Neural cell (in vitro differentiated cells): ENCODE measurements at regions not wholly inside any gene's neighbourhood (a gene's known extent, or its start where the extent isn't known, plus 50 kb on each side); places are given as distances from the start of the nearest gene placed in this dataset.

Experiments
- H2AFZ ChIP-seq: fragments of 200-600, 300-800 bp; sonication (generic), shearing (Covaris generic); 2 replicates; pipeline ENCODE4 v1.6.0; 2014; ENCODE audit warnings: low read depth, mild to moderate bottlenecking, antibody characterized with exemption, low read length, moderate library complexity
- H3F3A ChIP-seq: fragments of 200-600 bp; shearing (Covaris generic); 2 replicates; pipeline ENCODE4 v1.6.1; 2016; ENCODE audit warnings: mild to moderate bottlenecking, moderate library complexity, mixed read lengths, antibody characterized with exemption, low read length; ENCODE audit not compliant: insufficient read depth, poor library complexity, severe bottlenecking
- H3K27ac ChIP-seq: fragments of 200-600, 300-800 bp; sonication (generic), shearing (Covaris generic); 2 replicates; pipeline ENCODE4 v1.5.1; 2014; ENCODE audit warnings: mild to moderate bottlenecking, low read length, moderate library complexity
- H3K27me3 ChIP-seq: fragments of 300-800, 200-600 bp; sonication (generic), shearing (Covaris generic); 2 replicates; pipeline ENCODE4 v1.6.0; 2014; ENCODE audit warnings: mild to moderate bottlenecking, low read depth, low read length, moderate library complexity; ENCODE audit not compliant: insufficient read depth
- H3K36me3 ChIP-seq: fragments of 300-800, 200-600 bp; sonication (generic), shearing (Covaris generic); 2 replicates; pipeline ENCODE4 v1.5.1; 2014; ENCODE audit warnings: mild to moderate bottlenecking, antibody characterized with exemption, low read length, moderate library complexity; ENCODE audit not compliant: insufficient read depth
- H3K4me2 ChIP-seq: fragments of 300-800, 200-600 bp; sonication (generic), shearing (Covaris generic); 2 replicates; pipeline ENCODE4 v1.6.0; 2014; ENCODE audit warnings: mild to moderate bottlenecking, low read length
- H3K4me3 ChIP-seq: fragments of 300-800, 200-600 bp; sonication (generic), shearing (Covaris generic); 2 replicates; pipeline ENCODE4 v1.5.1; 2014; ENCODE audit warnings: mild to moderate bottlenecking, low read length, moderate library complexity
- H3K79me2 ChIP-seq: fragments of 200-600 bp; shearing (Covaris generic); replicated peaks from 2 replicates; pipeline ENCODE4 v1.6.0; 2014; ENCODE audit warnings: mild to moderate bottlenecking, low read length, moderate library complexity; ENCODE audit not compliant: insufficient read depth
- H3K9ac ChIP-seq: fragments of 300-800, 200-600 bp; sonication (generic), shearing (Covaris generic); 2 replicates; pipeline ENCODE4 v1.6.1; 2016; ENCODE audit warnings: mild to moderate bottlenecking, low read length, mixed read lengths
- H3K9me2 ChIP-seq: fragments of 200-600 bp; shearing (Covaris generic); 2 replicates; pipeline ENCODE4 v1.6.1; 2016; ENCODE audit warnings: mild to moderate bottlenecking, low read length, mixed read lengths; ENCODE audit not compliant: insufficient read depth
- H3K9me3 ChIP-seq: fragments of 200-600, 300-800 bp; sonication (generic), shearing (Covaris generic); 2 replicates; pipeline ENCODE4 v1.6.1; 2016; ENCODE audit warnings: mild to moderate bottlenecking, mixed run types, low read length, moderate library complexity, mixed read lengths
- H4K20me1 ChIP-seq: fragments of 200-600 bp; shearing (Covaris generic); 2 replicates; pipeline ENCODE4 v1.6.1; 2016; ENCODE audit warnings: mild to moderate bottlenecking, mixed run types; ENCODE audit not compliant: insufficient read depth
- EP300 ChIP-seq: fragments of 450-650 bp; conservative IDR thresholded peaks from 2 replicates; pipeline ENCODE4 v1.6.1; 2014; ENCODE audit warnings: antibody characterized with exemption, mild to moderate bottlenecking, moderate library complexity; ENCODE audit not compliant: poor library complexity, severe bottlenecking
- EZH2 ChIP-seq: fragments of 200-600, 300-800 bp; shearing (Covaris generic), sonication (generic); IDR thresholded peaks from 2 replicates; pipeline ENCODE4 v1.6.1; 2014; ENCODE audit warnings: antibody characterized with exemption, low read length, borderline replicate concordance, mild to moderate bottlenecking; ENCODE audit not compliant: insufficient read depth, poor library complexity, severe bottlenecking
- MXI1 ChIP-seq: fragments of 450-650 bp; conservative IDR thresholded peaks from 2 replicates; pipeline ENCODE4 v1.6.1; 2014; ENCODE audit warnings: antibody characterized with exemption, mild to moderate bottlenecking; ENCODE audit not compliant: poor library complexity, severe bottlenecking
- POLR2AphosphoS5 ChIP-seq: IDR thresholded peaks from 2 replicates; pipeline ENCODE4 v1.6.1; 2012
- RAD21 ChIP-seq: fragments of 450-650 bp; conservative IDR thresholded peaks from 2 replicates; pipeline ENCODE4 v1.6.1; 2014; ENCODE audit warnings: antibody characterized with exemption, mild to moderate bottlenecking, moderate library complexity
- REST ChIP-seq: IDR thresholded peaks from 2 replicates; pipeline ENCODE4 v1.6.1; 2012; ENCODE audit warnings: borderline replicate concordance
- SMC3 ChIP-seq: fragments of 450-650 bp; conservative IDR thresholded peaks from 2 replicates; pipeline ENCODE4 v1.6.1; 2014; ENCODE audit warnings: antibody characterized with exemption, mild to moderate bottlenecking, moderate library complexity; ENCODE audit not compliant: poor library complexity
- TAF1 ChIP-seq: IDR thresholded peaks from 2 replicates; pipeline ENCODE4 v1.6.1; 2012; ENCODE audit warnings: low read depth
- TF ChIP-seq, protein P1 (sequence below): fragments of 450-650 bp; IDR thresholded peaks from 2 replicates; pipeline ENCODE4 v1.5.1; 2014; ENCODE audit warnings: antibody characterized with exemption, mild to moderate bottlenecking, moderate library complexity; ENCODE audit not compliant: poor library complexity, severe bottlenecking

- H3K4me2 ChIP-seq: no peak overlapping the region
- no peaks in the 10 kb centered on the region for H3F3A ChIP-seq
- H3K36me3 ChIP-seq: no peaks in the 10 kb centered on the region
- no peaks in the 10 kb centered on the region for H4K20me1 ChIP-seq
- H3K9ac ChIP-seq: no peak overlapping the region
- H3K4me3 ChIP-seq: no peak overlapping the region
- no peaks in the 10 kb centered on the region for H3K27me3 ChIP-seq
- H3K27ac ChIP-seq: no peak overlapping the region
- no peaks in the 10 kb centered on the region for H3K79me2 ChIP-seq
- no peak overlapping the region for H2AFZ ChIP-seq
- H3K9me3 ChIP-seq: no peaks in the 10 kb centered on the region
- no peaks in the 10 kb centered on the region for H3K9me2 ChIP-seq
- TF ChIP-seq TAF1 (no peak), MXI1 (no peak), EP300 (no peak), REST (no peak), RAD21 (no peak), EZH2 (no peak), SMC3 (no peak), POLR2AphosphoS5 (no peak)
- TF ChIP-seq, protein P1, sequence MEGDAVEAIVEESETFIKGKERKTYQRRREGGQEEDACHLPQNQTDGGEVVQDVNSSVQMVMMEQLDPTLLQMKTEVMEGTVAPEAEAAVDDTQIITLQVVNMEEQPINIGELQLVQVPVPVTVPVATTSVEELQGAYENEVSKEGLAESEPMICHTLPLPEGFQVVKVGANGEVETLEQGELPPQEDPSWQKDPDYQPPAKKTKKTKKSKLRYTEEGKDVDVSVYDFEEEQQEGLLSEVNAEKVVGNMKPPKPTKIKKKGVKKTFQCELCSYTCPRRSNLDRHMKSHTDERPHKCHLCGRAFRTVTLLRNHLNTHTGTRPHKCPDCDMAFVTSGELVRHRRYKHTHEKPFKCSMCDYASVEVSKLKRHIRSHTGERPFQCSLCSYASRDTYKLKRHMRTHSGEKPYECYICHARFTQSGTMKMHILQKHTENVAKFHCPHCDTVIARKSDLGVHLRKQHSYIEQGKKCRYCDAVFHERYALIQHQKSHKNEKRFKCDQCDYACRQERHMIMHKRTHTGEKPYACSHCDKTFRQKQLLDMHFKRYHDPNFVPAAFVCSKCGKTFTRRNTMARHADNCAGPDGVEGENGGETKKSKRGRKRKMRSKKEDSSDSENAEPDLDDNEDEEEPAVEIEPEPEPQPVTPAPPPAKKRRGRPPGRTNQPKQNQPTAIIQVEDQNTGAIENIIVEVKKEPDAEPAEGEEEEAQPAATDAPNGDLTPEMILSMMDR: no peak
Measured at GRCh38 chr18:27695052-27695451, 481.9 kb downstream of the CDH2 start.

DNA sequence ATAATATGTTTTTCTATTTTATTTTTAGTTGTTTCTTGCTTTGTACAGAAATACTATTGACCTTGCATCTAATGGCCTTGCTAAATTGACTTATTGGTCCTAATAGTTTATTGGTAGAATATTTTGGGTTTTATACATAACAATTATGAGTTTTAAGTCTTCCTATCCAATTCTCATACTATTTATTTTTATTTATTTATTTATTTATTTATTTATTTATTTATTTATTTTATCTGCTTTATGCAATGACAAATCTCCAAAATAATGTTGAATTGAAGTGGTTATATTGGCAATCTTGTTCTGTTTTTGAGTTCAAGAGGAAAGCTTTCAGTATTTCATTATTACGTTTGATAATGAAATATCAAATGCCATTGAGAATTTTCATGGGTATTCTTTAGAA, 488.3 kb downstream of the CDH2 start:
- TF ChIP-seq EP300 (no peak), POLR2AphosphoS5 (no peak), TAF1 (no peak), SMC3 (no peak), REST (no peak), MXI1 (no peak), EZH2 (no peak), RAD21 (no peak)
- TF ChIP-seq, protein P1: no peak
- H2AFZ ChIP-seq: no peak overlapping the region
- no peak overlapping the region for H3K4me3 ChIP-seq

More for the DNA sequence above, 488.3 kb downstream of the CDH2 start:
- Histone ChIP-seq H3K9ac (no peak overlapping the region), H3K27me3 (no peaks in the 10 kb centered on the region), H3K4me2 (no peak overlapping the region), H3K9me3 (no peaks in the 10 kb centered on the region), H4K20me1 (no peaks in the 10 kb centered on the region), H3F3A (no peaks in the 10 kb centered on the region), H3K9me2 (no peaks in the 10 kb centered on the region), H3K27ac (no peak overlapping the region), H3K79me2 (no peaks in the 10 kb centered on the region), H3K36me3 (no peaks in the 10 kb centered on the region)
